ENCODE measurements at regions not wholly inside any gene's neighbourhood (a gene's known extent, or its start where the extent isn't known, plus 50 kb on each side); places are given as distances from the start of the nearest gene placed in this dataset.

DNA sequence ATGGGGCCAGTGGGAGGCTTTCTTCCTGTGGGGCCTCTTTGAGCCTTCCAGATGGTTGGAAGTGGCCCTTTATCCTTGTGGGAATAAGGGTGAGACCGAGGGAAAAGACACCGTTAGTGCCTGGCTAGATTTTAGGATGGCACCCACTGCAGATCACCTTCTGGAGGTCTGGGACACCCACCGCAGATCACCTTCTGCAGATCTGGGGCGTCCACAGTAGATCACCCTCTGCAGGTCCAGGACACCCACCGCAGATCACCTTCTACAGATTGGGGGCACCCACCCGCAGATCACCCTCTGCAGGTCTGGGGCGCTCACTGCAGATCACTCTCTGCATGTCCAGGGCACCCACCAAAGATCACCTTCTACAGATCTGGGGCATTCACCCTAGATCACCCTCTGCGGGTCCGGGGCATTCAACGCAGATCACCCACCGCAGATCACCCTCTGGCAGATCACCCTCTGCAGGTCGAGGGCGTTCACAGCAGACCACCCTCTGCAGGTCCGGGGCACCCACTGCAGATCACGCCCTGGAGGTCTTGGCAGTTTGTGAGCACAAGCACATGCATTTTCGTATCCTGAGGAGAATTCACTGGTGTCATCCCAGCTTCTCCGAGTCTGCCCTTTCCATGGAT is 153.4 kb upstream of the TSHZ3 start:
- Histone ChIP-seq H3K4me3 (replicated peaks; ENCODE audit: low read depth, low read length) (no peak overlapping the region), H3K27me3 (replicated peaks; ENCODE audit: control insufficient read depth, insufficient read depth, low read length) (no peaks in the 10 kb centered on the region), H3K36me3 (ENCODE audit: control insufficient read depth, insufficient read depth, low read length) (no peaks in the 10 kb centered on the region)
- no peak for DNase-seq (ENCODE audit: extremely low read depth, insufficient read length)
- TF ChIP-seq, protein P1, sequence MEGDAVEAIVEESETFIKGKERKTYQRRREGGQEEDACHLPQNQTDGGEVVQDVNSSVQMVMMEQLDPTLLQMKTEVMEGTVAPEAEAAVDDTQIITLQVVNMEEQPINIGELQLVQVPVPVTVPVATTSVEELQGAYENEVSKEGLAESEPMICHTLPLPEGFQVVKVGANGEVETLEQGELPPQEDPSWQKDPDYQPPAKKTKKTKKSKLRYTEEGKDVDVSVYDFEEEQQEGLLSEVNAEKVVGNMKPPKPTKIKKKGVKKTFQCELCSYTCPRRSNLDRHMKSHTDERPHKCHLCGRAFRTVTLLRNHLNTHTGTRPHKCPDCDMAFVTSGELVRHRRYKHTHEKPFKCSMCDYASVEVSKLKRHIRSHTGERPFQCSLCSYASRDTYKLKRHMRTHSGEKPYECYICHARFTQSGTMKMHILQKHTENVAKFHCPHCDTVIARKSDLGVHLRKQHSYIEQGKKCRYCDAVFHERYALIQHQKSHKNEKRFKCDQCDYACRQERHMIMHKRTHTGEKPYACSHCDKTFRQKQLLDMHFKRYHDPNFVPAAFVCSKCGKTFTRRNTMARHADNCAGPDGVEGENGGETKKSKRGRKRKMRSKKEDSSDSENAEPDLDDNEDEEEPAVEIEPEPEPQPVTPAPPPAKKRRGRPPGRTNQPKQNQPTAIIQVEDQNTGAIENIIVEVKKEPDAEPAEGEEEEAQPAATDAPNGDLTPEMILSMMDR (IDR thresholded peaks at IDR 0.05; ENCODE audit: insufficient read depth, low read length, poor library complexity, severe bottlenecking): no peak

DNA sequence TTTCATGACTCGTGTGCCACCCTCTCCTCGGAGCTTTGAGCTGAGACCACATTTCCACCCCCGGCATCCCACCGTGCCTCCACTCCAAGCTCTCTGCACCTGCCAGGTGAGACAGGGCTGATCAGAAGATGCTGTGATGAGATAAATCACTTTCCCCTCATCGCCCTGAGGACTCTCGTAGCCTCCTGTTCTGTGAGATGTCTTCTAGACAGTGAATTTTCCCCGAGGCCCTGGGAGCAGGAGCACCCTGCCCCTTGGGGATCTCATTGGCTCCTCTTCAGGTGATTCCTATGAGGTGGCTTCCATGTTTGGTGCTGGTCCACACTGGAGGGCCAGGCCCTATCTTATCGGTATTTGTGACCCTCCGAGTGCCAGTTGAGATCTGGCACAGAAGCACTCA is 154.0 kb upstream of the TSHZ3 start:
- Histone ChIP-seq H3K36me3 (ENCODE audit: control insufficient read depth, insufficient read depth, low read length) (no peaks in the 10 kb centered on the region), H3K4me3 (replicated peaks; ENCODE audit: low read depth, low read length) (no peak overlapping the region), H3K27me3 (replicated peaks; ENCODE audit: control insufficient read depth, insufficient read depth, low read length) (no peaks in the 10 kb centered on the region)
- DNase-seq (ENCODE audit: extremely low read depth, insufficient read length): no peak
- TF ChIP-seq, protein P1 (IDR thresholded peaks at IDR 0.05; ENCODE audit: insufficient read depth, low read length, poor library complexity, severe bottlenecking): no peak

DNA sequence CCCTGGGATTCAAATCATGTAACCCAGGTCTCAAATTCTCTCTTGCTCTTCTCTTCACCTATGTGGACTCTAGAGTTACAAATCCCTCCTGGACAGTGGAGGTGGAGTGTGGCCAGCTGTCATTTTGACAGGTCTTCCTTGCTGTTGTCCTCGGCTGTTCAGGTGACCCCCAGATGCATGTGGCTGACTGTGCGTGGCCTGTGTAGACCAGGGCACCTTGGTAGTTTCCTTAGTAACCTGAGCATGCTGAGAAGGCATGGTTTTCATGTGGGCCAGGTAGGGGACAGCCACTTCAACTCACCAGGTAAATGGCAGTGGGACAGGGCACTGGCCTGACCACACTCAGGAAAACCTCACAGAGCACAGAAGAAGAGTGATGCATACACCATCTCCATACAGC is 155.0 kb upstream of the TSHZ3 start:
- Histone ChIP-seq H3K36me3 (ENCODE audit: control insufficient read depth, insufficient read depth, low read length) (no peaks in the 10 kb centered on the region), H3K27me3 (replicated peaks; ENCODE audit: control insufficient read depth, insufficient read depth, low read length) (no peaks in the 10 kb centered on the region), H3K4me3 (replicated peaks; ENCODE audit: low read depth, low read length) (no peak overlapping the region)
- TF ChIP-seq, protein P1 (IDR thresholded peaks at IDR 0.05; ENCODE audit: insufficient read depth, low read length, poor library complexity, severe bottlenecking): no peak
- DNase-seq (ENCODE audit: extremely low read depth, insufficient read length): no peak

DNA sequence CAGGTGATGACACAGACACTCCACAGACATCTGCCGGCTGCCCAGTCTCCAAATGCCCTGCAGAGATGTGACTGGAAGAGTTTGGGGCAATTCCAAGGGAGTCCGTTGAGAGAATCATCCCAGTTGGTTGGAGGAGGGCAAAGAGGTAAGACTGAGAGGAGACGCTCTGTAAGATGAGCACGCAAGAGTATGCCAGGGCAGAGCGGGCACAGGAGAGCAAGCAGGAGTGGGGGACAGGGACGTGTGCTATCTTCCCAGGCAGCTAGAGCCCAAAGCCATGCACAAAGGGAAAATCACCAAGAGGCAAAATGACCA is 156.3 kb upstream of the TSHZ3 start:
- Histone ChIP-seq H3K36me3 (ENCODE audit: control insufficient read depth, insufficient read depth, low read length) (no peaks in the 10 kb centered on the region), H3K4me3 (replicated peaks; ENCODE audit: low read depth, low read length) (no peak overlapping the region), H3K27me3 (replicated peaks; ENCODE audit: control insufficient read depth, insufficient read depth, low read length) (no peaks in the 10 kb centered on the region)
- TF ChIP-seq, protein P1 (IDR thresholded peaks at IDR 0.05; ENCODE audit: insufficient read depth, low read length, poor library complexity, severe bottlenecking): no peak
- DNase-seq (ENCODE audit: extremely low read depth, insufficient read length): no peak

DNA sequence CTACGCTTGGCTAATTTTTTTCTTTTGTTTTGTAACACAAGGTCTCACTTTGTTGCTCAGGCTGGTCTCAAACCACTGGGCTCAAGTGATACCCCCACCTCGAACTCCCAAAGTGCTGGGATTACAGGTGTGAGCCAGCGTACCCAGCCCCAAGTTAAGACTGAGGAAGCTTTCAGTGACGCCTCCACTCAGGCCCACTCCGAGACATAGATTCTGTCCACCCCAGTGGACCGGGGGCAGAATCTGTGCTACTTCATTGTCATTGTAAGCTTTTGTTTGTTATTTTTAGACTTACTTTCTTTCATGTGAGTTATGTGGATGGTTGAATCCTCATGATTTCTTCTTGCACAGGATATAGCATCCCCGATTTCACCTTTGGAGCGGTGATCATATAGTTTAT is 156.9 kb upstream of the TSHZ3 start:
- Histone ChIP-seq H3K4me3 (replicated peaks; ENCODE audit: low read depth, low read length) (no peak overlapping the region), H3K27me3 (replicated peaks; ENCODE audit: control insufficient read depth, insufficient read depth, low read length) (no peaks in the 10 kb centered on the region), H3K36me3 (ENCODE audit: control insufficient read depth, insufficient read depth, low read length) (no peaks in the 10 kb centered on the region)
- DNase-seq (ENCODE audit: extremely low read depth, insufficient read length): no peak
- TF ChIP-seq, protein P1 (IDR thresholded peaks at IDR 0.05; ENCODE audit: insufficient read depth, low read length, poor library complexity, severe bottlenecking): no peak

DNA sequence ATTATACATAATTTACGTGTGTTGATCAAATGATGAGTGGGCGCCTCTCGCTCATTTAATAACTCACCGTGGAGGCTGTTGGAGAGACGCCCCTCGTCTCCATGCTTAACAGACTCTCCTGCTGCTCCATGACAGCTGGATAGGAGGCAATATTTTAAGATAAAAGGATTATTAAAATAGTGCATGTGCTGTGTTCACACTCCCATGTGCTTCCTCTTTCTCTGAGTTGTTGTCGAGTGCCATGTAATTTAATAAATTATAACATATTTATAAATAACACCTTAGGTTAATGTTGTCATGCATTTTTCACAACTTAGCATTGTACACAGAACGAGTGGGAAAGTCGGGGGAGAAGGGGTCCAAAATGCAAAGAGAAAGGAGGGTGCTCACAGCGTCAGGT is 161.4 kb upstream of the TSHZ3 start:
- H3K27me3 ChIP-seq (replicated peaks; ENCODE audit: control insufficient read depth, insufficient read depth, low read length): no peaks in the 10 kb centered on the region
- H3K4me3 ChIP-seq (replicated peaks; ENCODE audit: low read depth, low read length): no peak overlapping the region
- TF ChIP-seq, protein P1 (IDR thresholded peaks at IDR 0.05; ENCODE audit: insufficient read depth, low read length, poor library complexity, severe bottlenecking): no peak
- H3K36me3 ChIP-seq (ENCODE audit: control insufficient read depth, insufficient read depth, low read length): no peaks in the 10 kb centered on the region
- DNase-seq (ENCODE audit: extremely low read depth, insufficient read length): no peak
